Testis (tissue), 2 donors: ENCODE measurements at regions not wholly inside any gene's neighbourhood (a gene's known extent, or its start where the extent isn't known, plus 50 kb on each side); places are given as distances from the start of the nearest gene placed in this dataset.

Experiments used
- CTCF ChIP-seq, 3 experiments: fragments of 450-650 bp in 2 of 3; fragments of 200-600 bp in 1 of 3; sonication (generic) in 1 of 3; IDR thresholded peaks; one replicate each; pipeline ENCODE4 v1.5.1; 2016 to 2019; ENCODE audit warnings: antibody characterized with exemption in 3 of 3, mild to moderate bottlenecking in 2 of 3, moderate library complexity in 1 of 3
- POLR2A ChIP-seq: fragments of 450-650 bp; IDR thresholded peaks from one replicate; pipeline ENCODE4 v1.6.1; 2017; ENCODE audit warnings: antibody characterized with exemption, mild to moderate bottlenecking, moderate library complexity

DNA sequence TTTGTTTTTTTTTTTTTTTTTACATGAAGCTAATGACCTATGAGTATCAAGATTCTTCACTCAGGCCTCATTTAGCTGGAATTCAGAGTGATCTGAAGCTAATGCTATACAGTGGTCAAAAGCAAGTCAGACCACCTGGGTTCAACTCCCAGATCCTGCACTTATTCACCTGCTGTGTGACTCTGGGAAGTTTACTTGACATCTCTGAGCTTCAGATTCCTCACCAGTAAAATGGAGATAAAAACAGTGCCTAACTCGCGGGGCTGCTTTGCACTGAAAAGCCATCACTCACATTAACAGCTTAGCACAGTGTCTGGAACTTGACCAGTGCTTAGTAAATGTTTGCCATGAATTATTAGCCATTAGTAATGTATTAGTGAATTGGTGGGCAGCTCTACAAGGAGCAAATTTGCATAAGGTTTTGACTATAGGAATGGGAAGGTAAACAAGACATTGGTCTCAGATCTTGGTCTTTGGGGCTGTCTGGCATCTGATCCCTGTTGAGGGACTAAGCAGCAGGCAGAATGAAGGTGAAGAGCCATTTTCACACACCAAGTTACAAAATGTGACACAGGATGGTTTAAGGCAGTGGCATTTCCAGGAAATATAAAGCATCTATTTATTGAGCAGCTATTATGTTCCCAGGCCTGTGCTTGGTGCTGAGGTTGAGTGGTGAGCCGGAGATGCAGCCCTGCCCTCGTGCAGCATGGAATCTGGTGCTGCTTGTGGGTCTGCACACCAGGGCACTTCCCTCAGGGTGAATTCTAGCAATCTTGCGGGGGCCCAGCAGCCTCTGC lies 291.3 kb downstream of the RRAGC start:
- TF ChIP-seq CTCF (IDR thresholded peaks at IDR 0.05) (no peak), POLR2A (no peak)
